NT2/D1 (cell line): ENCODE measurements at regions not wholly inside any gene's neighbourhood (a gene's known extent, or its start where the extent isn't known, plus 50 kb on each side); places are given as distances from the start of the nearest gene placed in this dataset.

Experiments used
- YY1 ChIP-seq: IDR thresholded peaks from 2 replicates; pipeline ENCODE4 v1.6.1; 2011; ENCODE audit not compliant: insufficient read length, insufficient read depth
- ZNF274 ChIP-seq: IDR thresholded peaks from 2 replicates; pipeline ENCODE4 v1.6.1; 2011; ENCODE audit warnings: mild to moderate bottlenecking, low read depth, low read length

- TF ChIP-seq YY1 (no peak), ZNF274 (no peak)
Measured at GRCh38 chr10:30734901-30735300, 105.3 kb upstream of the LYZL2 start.
